ENCODE measurements at regions not wholly inside any gene's neighbourhood (a gene's known extent, or its start where the extent isn't known, plus 50 kb on each side); places are given as distances from the start of the nearest gene placed in this dataset.

- no peak overlapping the region for H3K4me3 ChIP-seq (ENCODE audit: low read length in 2 of 2)
- no peaks in the 10 kb centered on the region for H3K27me3 ChIP-seq (ENCODE audit: control insufficient read depth in 2 of 2, insufficient read depth in 1 of 2, low read length in 1 of 2)
- DNase-seq (ENCODE audit: low read depth in 6 of 9, low spot score in 9 of 9): no peak
- 82% methylated on average over 2 of the region's 2 CpGs for WGBS
- H3K4me1 ChIP-seq (ENCODE audit: control insufficient read depth in 2 of 2, insufficient read depth in 2 of 2, low read length in 2 of 2): no peaks in the 10 kb centered on the region
- no peaks in the 10 kb centered on the region for H3K9me3 ChIP-seq (ENCODE audit: control insufficient read depth in 2 of 2, insufficient read depth in 1 of 2, low read length in 1 of 2)
- no peak overlapping the region for H3K27ac ChIP-seq (ENCODE audit: low read depth in 1 of 2, low read length in 1 of 2)
- H3K36me3 ChIP-seq (ENCODE audit: control insufficient read depth in 2 of 2, insufficient read depth in 2 of 2, low read length in 1 of 2): no peaks in the 10 kb centered on the region
Observed at GRCh38 chr1:177451191-177451590, 280.4 kb downstream of the BRINP2 start.

- Histone ChIP-seq H3K9me3 (ENCODE audit: control insufficient read depth in 2 of 2, insufficient read depth in 1 of 2, low read length in 1 of 2) (no peaks in the 10 kb centered on the region), H3K4me3 (ENCODE audit: low read length in 2 of 2) (no peak overlapping the region), H3K36me3 (ENCODE audit: control insufficient read depth in 2 of 2, insufficient read depth in 2 of 2, low read length in 1 of 2) (no peaks in the 10 kb centered on the region), H3K27ac (ENCODE audit: low read depth in 1 of 2, low read length in 1 of 2) (no peak overlapping the region), H3K4me1 (ENCODE audit: control insufficient read depth in 2 of 2, insufficient read depth in 2 of 2, low read length in 2 of 2) (no peaks in the 10 kb centered on the region), H3K27me3 (ENCODE audit: control insufficient read depth in 2 of 2, insufficient read depth in 1 of 2, low read length in 1 of 2) (no peaks in the 10 kb centered on the region)
- 73% methylated on average over 5 of the region's 5 CpGs for WGBS
- DNase-seq (ENCODE audit: low read depth in 6 of 9, low spot score in 9 of 9): no peak
Observed at GRCh38 chr1:177448652-177449357, 278.0 kb downstream of the BRINP2 start.

GRCh38 chr1:177448036-177448615 lies 277.4 kb downstream of the BRINP2 start:
- Histone ChIP-seq H3K27me3 (ENCODE audit: control insufficient read depth in 2 of 2, insufficient read depth in 1 of 2, low read length in 1 of 2) (no peaks in the 10 kb centered on the region), H3K4me1 (ENCODE audit: control insufficient read depth in 2 of 2, insufficient read depth in 2 of 2, low read length in 2 of 2) (no peaks in the 10 kb centered on the region), H3K27ac (ENCODE audit: low read depth in 1 of 2, low read length in 1 of 2) (no peak overlapping the region), H3K36me3 (ENCODE audit: control insufficient read depth in 2 of 2, insufficient read depth in 2 of 2, low read length in 1 of 2) (no peaks in the 10 kb centered on the region), H3K4me3 (ENCODE audit: low read length in 2 of 2) (no peak overlapping the region), H3K9me3 (ENCODE audit: control insufficient read depth in 2 of 2, insufficient read depth in 1 of 2, low read length in 1 of 2) (no peaks in the 10 kb centered on the region)
- DNase-seq (ENCODE audit: low read depth in 6 of 9, low spot score in 9 of 9): no peak
- WGBS: 88% methylated on average over 2 of the region's 2 CpGs

- Histone ChIP-seq H3K27ac (ENCODE audit: low read depth in 1 of 2, low read length in 1 of 2) (no peak overlapping the region), H3K27me3 (ENCODE audit: control insufficient read depth in 2 of 2, insufficient read depth in 1 of 2, low read length in 1 of 2) (no peaks in the 10 kb centered on the region)
Observed at GRCh38 chr1:177444997-177445746, 274.4 kb downstream of the BRINP2 start.

GRCh38 chr1:177443003-177443402 lies 272.2 kb downstream of the BRINP2 start:
- Histone ChIP-seq H3K9me3 (ENCODE audit: control insufficient read depth in 2 of 2, insufficient read depth in 1 of 2, low read length in 1 of 2) (no peaks in the 10 kb centered on the region), H3K4me3 (ENCODE audit: low read length in 2 of 2) (no peak overlapping the region), H3K36me3 (ENCODE audit: control insufficient read depth in 2 of 2, insufficient read depth in 2 of 2, low read length in 1 of 2) (no peaks in the 10 kb centered on the region), H3K27me3 (ENCODE audit: control insufficient read depth in 2 of 2, insufficient read depth in 1 of 2, low read length in 1 of 2) (no peaks in the 10 kb centered on the region), H3K4me1 (ENCODE audit: control insufficient read depth in 2 of 2, insufficient read depth in 2 of 2, low read length in 2 of 2) (no peaks in the 10 kb centered on the region), H3K27ac (ENCODE audit: low read depth in 1 of 2, low read length in 1 of 2) (no peak overlapping the region)
- no peak for DNase-seq (ENCODE audit: low read depth in 6 of 9, low spot score in 9 of 9)
- 95% methylated on average over 3 of the region's 3 CpGs for WGBS

More at GRCh38 chr1:177444997-177445746, 274.4 kb downstream of the BRINP2 start:
- 96% methylated on average over 3 of the region's 3 CpGs for WGBS
- no peaks in the 10 kb centered on the region for H3K4me1 ChIP-seq (ENCODE audit: control insufficient read depth in 2 of 2, insufficient read depth in 2 of 2, low read length in 2 of 2)
- H3K4me3 ChIP-seq (ENCODE audit: low read length in 2 of 2): no peak overlapping the region
- no peak for DNase-seq (ENCODE audit: low read depth in 6 of 9, low spot score in 9 of 9)
- H3K36me3 ChIP-seq (ENCODE audit: control insufficient read depth in 2 of 2, insufficient read depth in 2 of 2, low read length in 1 of 2): no peaks in the 10 kb centered on the region
- no peaks in the 10 kb centered on the region for H3K9me3 ChIP-seq (ENCODE audit: control insufficient read depth in 2 of 2, insufficient read depth in 1 of 2, low read length in 1 of 2)

GRCh38 chr1:177442584-177442983 lies 271.8 kb downstream of the BRINP2 start:
- H3K27me3 ChIP-seq (ENCODE audit: control insufficient read depth in 2 of 2, insufficient read depth in 1 of 2, low read length in 1 of 2): no peaks in the 10 kb centered on the region
- H3K4me3 ChIP-seq (ENCODE audit: low read length in 2 of 2): no peak overlapping the region
- no peaks in the 10 kb centered on the region for H3K9me3 ChIP-seq (ENCODE audit: control insufficient read depth in 2 of 2, insufficient read depth in 1 of 2, low read length in 1 of 2)
- no peak overlapping the region for H3K27ac ChIP-seq (ENCODE audit: low read depth in 1 of 2, low read length in 1 of 2)
- no peak for DNase-seq (ENCODE audit: low read depth in 6 of 9, low spot score in 9 of 9)
- H3K36me3 ChIP-seq (ENCODE audit: control insufficient read depth in 2 of 2, insufficient read depth in 2 of 2, low read length in 1 of 2): no peaks in the 10 kb centered on the region
- WGBS: 88% methylated on average over 6 of the region's 6 CpGs
- H3K4me1 ChIP-seq (ENCODE audit: control insufficient read depth in 2 of 2, insufficient read depth in 2 of 2, low read length in 2 of 2): no peaks in the 10 kb centered on the region

- Histone ChIP-seq H3K4me1 (ENCODE audit: control insufficient read depth in 2 of 2, insufficient read depth in 2 of 2, low read length in 2 of 2) (no peaks in the 10 kb centered on the region), H3K4me3 (ENCODE audit: low read length in 2 of 2) (no peak overlapping the region), H3K27ac (ENCODE audit: low read depth in 1 of 2, low read length in 1 of 2) (no peak overlapping the region), H3K9me3 (ENCODE audit: control insufficient read depth in 2 of 2, insufficient read depth in 1 of 2, low read length in 1 of 2) (no peaks in the 10 kb centered on the region), H3K27me3 (ENCODE audit: control insufficient read depth in 2 of 2, insufficient read depth in 1 of 2, low read length in 1 of 2) (no peaks in the 10 kb centered on the region), H3K36me3 (ENCODE audit: control insufficient read depth in 2 of 2, insufficient read depth in 2 of 2, low read length in 1 of 2) (no peaks in the 10 kb centered on the region)
- no peak for DNase-seq (ENCODE audit: low read depth in 6 of 9, low spot score in 9 of 9)
- 81% methylated on average over 1 of the region's 1 CpG for WGBS
Observed at GRCh38 chr1:177441281-177441680, 270.5 kb downstream of the BRINP2 start.

GRCh38 chr1:177440821-177441220 lies 270.1 kb downstream of the BRINP2 start:
- no peak for DNase-seq (ENCODE audit: low read depth in 6 of 9, low spot score in 9 of 9)
- no peak overlapping the region for H3K4me3 ChIP-seq (ENCODE audit: low read length in 2 of 2)
- H3K27ac ChIP-seq (ENCODE audit: low read depth in 1 of 2, low read length in 1 of 2): no peak overlapping the region
- no peaks in the 10 kb centered on the region for H3K27me3 ChIP-seq (ENCODE audit: control insufficient read depth in 2 of 2, insufficient read depth in 1 of 2, low read length in 1 of 2)
- no peaks in the 10 kb centered on the region for H3K4me1 ChIP-seq (ENCODE audit: control insufficient read depth in 2 of 2, insufficient read depth in 2 of 2, low read length in 2 of 2)
- H3K36me3 ChIP-seq (ENCODE audit: control insufficient read depth in 2 of 2, insufficient read depth in 2 of 2, low read length in 1 of 2): no peaks in the 10 kb centered on the region
- no peaks in the 10 kb centered on the region for H3K9me3 ChIP-seq (ENCODE audit: control insufficient read depth in 2 of 2, insufficient read depth in 1 of 2, low read length in 1 of 2)
- 89% methylated on average over 4 of the region's 4 CpGs for WGBS

- Histone ChIP-seq H3K4me1 (ENCODE audit: control insufficient read depth in 2 of 2, insufficient read depth in 2 of 2, low read length in 2 of 2) (no peaks in the 10 kb centered on the region), H3K27ac (ENCODE audit: low read depth in 1 of 2, low read length in 1 of 2) (no peak overlapping the region), H3K4me3 (ENCODE audit: low read length in 2 of 2) (no peak overlapping the region), H3K9me3 (ENCODE audit: control insufficient read depth in 2 of 2, insufficient read depth in 1 of 2, low read length in 1 of 2) (no peaks in the 10 kb centered on the region), H3K27me3 (ENCODE audit: control insufficient read depth in 2 of 2, insufficient read depth in 1 of 2, low read length in 1 of 2) (no peaks in the 10 kb centered on the region), H3K36me3 (ENCODE audit: control insufficient read depth in 2 of 2, insufficient read depth in 2 of 2, low read length in 1 of 2) (no peaks in the 10 kb centered on the region)
- no peak for DNase-seq (ENCODE audit: low read depth in 6 of 9, low spot score in 9 of 9)
Observed at GRCh38 chr1:177439301-177439700, 268.5 kb downstream of the BRINP2 start.
